ENCODE measurements at regions not wholly inside any gene's neighbourhood (a gene's known extent, or its start where the extent isn't known, plus 50 kb on each side); places are given as distances from the start of the nearest gene placed in this dataset.

- TF ChIP-seq EZH2 (IDR thresholded peaks at IDR 0.05; ENCODE audit: insufficient read depth, low read length) (no peak), CTCF (IDR thresholded peaks at IDR 0.05; ENCODE audit: insufficient read depth, low read depth, low read length) (no peak)
Measured at GRCh38 chr7:132072873-132073272, 503.4 kb downstream of the PLXNA4 start.

Measured in astrocyte (in vitro differentiated cells and primary cell).